ENCODE measurements at regions not wholly inside any gene's neighbourhood (a gene's known extent, or its start where the extent isn't known, plus 50 kb on each side); places are given as distances from the start of the nearest gene placed in this dataset.

- Mint-ChIP-seq H3K27ac (ENCODE audit: unreplicated experiment) (no peak overlapping the region), H3K9me3 (ENCODE audit: unreplicated experiment) (no peaks in the 10 kb centered on the region), H3K27me3 (ENCODE audit: low read depth, unreplicated experiment) (no peaks in the 10 kb centered on the region), H3K4me3 (ENCODE audit: unreplicated experiment) (no peak overlapping the region), H3K4me1 (ENCODE audit: low read depth, unreplicated experiment) (no peaks in the 10 kb centered on the region), H3K36me3 (ENCODE audit: low read depth, unreplicated experiment) (no peaks in the 10 kb centered on the region)
- no peak overlapping the region for H3K27ac ChIP-seq (ENCODE audit: low read depth, low read length)
- no peaks in the 10 kb centered on the region for H3K4me1 ChIP-seq (ENCODE audit: insufficient read depth, low read length)
- H4K20me1 ChIP-seq (ENCODE audit: insufficient read depth, low read length): no peaks in the 10 kb centered on the region
- H3K9me3 ChIP-seq (ENCODE audit: insufficient read depth, low read depth, low read length): no peaks in the 10 kb centered on the region
- no peak overlapping the region for H3K9ac ChIP-seq (ENCODE audit: low read length)
- no peaks in the 10 kb centered on the region for H3K36me3 ChIP-seq (ENCODE audit: insufficient read depth, low read length)
- no peak for TF ChIP-seq EZH2 (IDR thresholded peaks at IDR 0.05; ENCODE audit: insufficient read depth, low read length)
- TF ChIP-seq, protein P1, sequence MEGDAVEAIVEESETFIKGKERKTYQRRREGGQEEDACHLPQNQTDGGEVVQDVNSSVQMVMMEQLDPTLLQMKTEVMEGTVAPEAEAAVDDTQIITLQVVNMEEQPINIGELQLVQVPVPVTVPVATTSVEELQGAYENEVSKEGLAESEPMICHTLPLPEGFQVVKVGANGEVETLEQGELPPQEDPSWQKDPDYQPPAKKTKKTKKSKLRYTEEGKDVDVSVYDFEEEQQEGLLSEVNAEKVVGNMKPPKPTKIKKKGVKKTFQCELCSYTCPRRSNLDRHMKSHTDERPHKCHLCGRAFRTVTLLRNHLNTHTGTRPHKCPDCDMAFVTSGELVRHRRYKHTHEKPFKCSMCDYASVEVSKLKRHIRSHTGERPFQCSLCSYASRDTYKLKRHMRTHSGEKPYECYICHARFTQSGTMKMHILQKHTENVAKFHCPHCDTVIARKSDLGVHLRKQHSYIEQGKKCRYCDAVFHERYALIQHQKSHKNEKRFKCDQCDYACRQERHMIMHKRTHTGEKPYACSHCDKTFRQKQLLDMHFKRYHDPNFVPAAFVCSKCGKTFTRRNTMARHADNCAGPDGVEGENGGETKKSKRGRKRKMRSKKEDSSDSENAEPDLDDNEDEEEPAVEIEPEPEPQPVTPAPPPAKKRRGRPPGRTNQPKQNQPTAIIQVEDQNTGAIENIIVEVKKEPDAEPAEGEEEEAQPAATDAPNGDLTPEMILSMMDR (IDR thresholded peaks at IDR 0.05; ENCODE audit: insufficient read depth, low read depth, low read length): no peak
- no peak overlapping the region for H3K4me2 ChIP-seq (ENCODE audit: low read length)
- H3K27me3 ChIP-seq (ENCODE audit: insufficient read depth, low read length): no peaks in the 10 kb centered on the region
- FAIRE-seq (no peak), DNase-seq (ENCODE audit: low read depth) (no peak)
- no peaks in the 10 kb centered on the region for H3K79me2 ChIP-seq (ENCODE audit: insufficient read depth, low read length)
- no peak overlapping the region for H3K4me3 ChIP-seq (ENCODE audit: insufficient read depth, low read depth, low read length)
- H2AFZ ChIP-seq (ENCODE audit: low read depth, low read length): no peak overlapping the region
Measured at GRCh38 chr2:41141146-41141791, 689.4 kb upstream of the SLC8A1 start.

GRCh38 chr2:41142478-41142877 lies 690.6 kb upstream of the SLC8A1 start:
- H3K27ac ChIP-seq (ENCODE audit: low read depth, low read length): no peak overlapping the region
- H3K27me3 Mint-ChIP-seq (ENCODE audit: low read depth, unreplicated experiment): no peaks in the 10 kb centered on the region
- H3K4me1 Mint-ChIP-seq (ENCODE audit: low read depth, unreplicated experiment): no peaks in the 10 kb centered on the region
- H2AFZ ChIP-seq (ENCODE audit: low read depth, low read length): no peak overlapping the region
- no peaks in the 10 kb centered on the region for H3K9me3 Mint-ChIP-seq (ENCODE audit: unreplicated experiment)
- H3K27ac Mint-ChIP-seq (ENCODE audit: unreplicated experiment): no peak overlapping the region
- H3K4me1 ChIP-seq (ENCODE audit: insufficient read depth, low read length): no peaks in the 10 kb centered on the region
- no peak overlapping the region for H3K4me3 Mint-ChIP-seq (ENCODE audit: unreplicated experiment)
- no peaks in the 10 kb centered on the region for H3K36me3 ChIP-seq (ENCODE audit: insufficient read depth, low read length)
- no peak overlapping the region for H3K4me2 ChIP-seq (ENCODE audit: low read length)
- no peaks in the 10 kb centered on the region for H3K9me3 ChIP-seq (ENCODE audit: insufficient read depth, low read depth, low read length)
- H3K4me3 ChIP-seq (ENCODE audit: insufficient read depth, low read depth, low read length): no peak overlapping the region
- no peaks in the 10 kb centered on the region for H4K20me1 ChIP-seq (ENCODE audit: insufficient read depth, low read length)
- no peaks in the 10 kb centered on the region for H3K27me3 ChIP-seq (ENCODE audit: insufficient read depth, low read length)
- no peak overlapping the region for H3K9ac ChIP-seq (ENCODE audit: low read length)
- FAIRE-seq (no peak), DNase-seq (ENCODE audit: low read depth) (no peak)
- TF ChIP-seq, protein P1 (IDR thresholded peaks at IDR 0.05; ENCODE audit: insufficient read depth, low read depth, low read length): no peak
- no peak for TF ChIP-seq EZH2 (IDR thresholded peaks at IDR 0.05; ENCODE audit: insufficient read depth, low read length)
- H3K79me2 ChIP-seq (ENCODE audit: insufficient read depth, low read length): no peaks in the 10 kb centered on the region
- H3K36me3 Mint-ChIP-seq (ENCODE audit: low read depth, unreplicated experiment): no peaks in the 10 kb centered on the region

- no peaks in the 10 kb centered on the region for H3K4me1 ChIP-seq (ENCODE audit: insufficient read depth, low read length)
- no peak overlapping the region for H2AFZ ChIP-seq (ENCODE audit: low read depth, low read length)
- no peaks in the 10 kb centered on the region for H3K36me3 Mint-ChIP-seq (ENCODE audit: low read depth, unreplicated experiment)
- no peaks in the 10 kb centered on the region for H3K9me3 ChIP-seq (ENCODE audit: insufficient read depth, low read depth, low read length)
- no peak overlapping the region for H3K27ac Mint-ChIP-seq (ENCODE audit: unreplicated experiment)
- H4K20me1 ChIP-seq (ENCODE audit: insufficient read depth, low read length): no peaks in the 10 kb centered on the region
- no peak overlapping the region for H3K4me3 Mint-ChIP-seq (ENCODE audit: unreplicated experiment)
- no peak overlapping the region for H3K4me3 ChIP-seq (ENCODE audit: insufficient read depth, low read depth, low read length)
- H3K27me3 ChIP-seq (ENCODE audit: insufficient read depth, low read length): no peaks in the 10 kb centered on the region
- H3K27ac ChIP-seq (ENCODE audit: low read depth, low read length): no peak overlapping the region
- no peaks in the 10 kb centered on the region for H3K9me3 Mint-ChIP-seq (ENCODE audit: unreplicated experiment)
- H3K4me1 Mint-ChIP-seq (ENCODE audit: low read depth, unreplicated experiment): no peaks in the 10 kb centered on the region
- no peak for DNase-seq (ENCODE audit: low read depth)
- H3K36me3 ChIP-seq (ENCODE audit: insufficient read depth, low read length): no peaks in the 10 kb centered on the region
- TF ChIP-seq, protein P1 (IDR thresholded peaks at IDR 0.05; ENCODE audit: insufficient read depth, low read depth, low read length): no peak
- TF ChIP-seq EZH2 (IDR thresholded peaks at IDR 0.05; ENCODE audit: insufficient read depth, low read length): no peak
- FAIRE-seq: no peak
- no peak overlapping the region for H3K4me2 ChIP-seq (ENCODE audit: low read length)
- no peaks in the 10 kb centered on the region for H3K79me2 ChIP-seq (ENCODE audit: insufficient read depth, low read length)
- no peaks in the 10 kb centered on the region for H3K27me3 Mint-ChIP-seq (ENCODE audit: low read depth, unreplicated experiment)
- no peak overlapping the region for H3K9ac ChIP-seq (ENCODE audit: low read length)
Measured at GRCh38 chr2:41145066-41145465, 693.2 kb upstream of the SLC8A1 start.

Data from astrocyte (in vitro differentiated cells and primary cell).